ENCODE measurements at regions not wholly inside any gene's neighbourhood (a gene's known extent, or its start where the extent isn't known, plus 50 kb on each side); places are given as distances from the start of the nearest gene placed in this dataset.
"Not testable (repeated sequence)": the region's sequence is repeated elsewhere in the genome, so short reads cannot be mapped to it uniquely, and the experiment has no call there.

- DNase-seq, result no peak
These were observed 159.6 kb upstream of the ADAMTSL1 start for GRCh38 chr9:18314316-18314715.

GRCh38 chr9:18317896-18318295 lies 156.1 kb upstream of the ADAMTSL1 start:
- DNase-seq, result no peak

DNA sequence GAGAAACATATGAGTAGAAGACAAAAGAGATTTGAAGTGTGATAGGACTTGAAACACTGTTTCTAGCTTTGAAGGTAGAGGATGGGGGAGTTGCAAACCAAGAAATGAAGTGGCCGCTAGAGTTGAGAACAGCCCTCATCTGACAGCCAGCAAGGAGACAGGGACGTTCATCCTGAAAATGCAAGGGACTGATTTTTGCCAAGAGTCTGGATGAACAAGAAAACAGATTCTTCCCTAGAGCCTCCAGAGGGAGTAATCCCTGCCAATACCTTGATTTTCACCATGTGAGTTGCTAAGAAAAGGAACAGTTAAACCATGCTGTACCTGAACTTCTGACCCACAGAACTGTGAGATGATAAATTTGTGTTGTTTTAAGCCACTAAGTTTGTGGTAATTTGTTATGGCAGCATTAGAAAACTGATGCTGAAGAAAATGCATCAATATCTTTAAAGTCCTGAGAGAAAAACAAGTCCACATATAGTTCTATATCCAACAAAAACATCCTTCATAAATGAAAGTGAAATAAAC lies 154.0 kb upstream of the ADAMTSL1 start:
- DNase-seq, result no peak

GRCh38 chr9:18324928-18325745 lies 148.8 kb upstream of the ADAMTSL1 start:
- no peak for DNase-seq

GRCh38 chr9:18325746-18326011 lies 148.3 kb upstream of the ADAMTSL1 start:
- not testable (repeated sequence) for DNase-seq

- no peak for DNase-seq
These were observed 146.8 kb upstream of the ADAMTSL1 start for GRCh38 chr9:18327121-18327520.

DNA sequence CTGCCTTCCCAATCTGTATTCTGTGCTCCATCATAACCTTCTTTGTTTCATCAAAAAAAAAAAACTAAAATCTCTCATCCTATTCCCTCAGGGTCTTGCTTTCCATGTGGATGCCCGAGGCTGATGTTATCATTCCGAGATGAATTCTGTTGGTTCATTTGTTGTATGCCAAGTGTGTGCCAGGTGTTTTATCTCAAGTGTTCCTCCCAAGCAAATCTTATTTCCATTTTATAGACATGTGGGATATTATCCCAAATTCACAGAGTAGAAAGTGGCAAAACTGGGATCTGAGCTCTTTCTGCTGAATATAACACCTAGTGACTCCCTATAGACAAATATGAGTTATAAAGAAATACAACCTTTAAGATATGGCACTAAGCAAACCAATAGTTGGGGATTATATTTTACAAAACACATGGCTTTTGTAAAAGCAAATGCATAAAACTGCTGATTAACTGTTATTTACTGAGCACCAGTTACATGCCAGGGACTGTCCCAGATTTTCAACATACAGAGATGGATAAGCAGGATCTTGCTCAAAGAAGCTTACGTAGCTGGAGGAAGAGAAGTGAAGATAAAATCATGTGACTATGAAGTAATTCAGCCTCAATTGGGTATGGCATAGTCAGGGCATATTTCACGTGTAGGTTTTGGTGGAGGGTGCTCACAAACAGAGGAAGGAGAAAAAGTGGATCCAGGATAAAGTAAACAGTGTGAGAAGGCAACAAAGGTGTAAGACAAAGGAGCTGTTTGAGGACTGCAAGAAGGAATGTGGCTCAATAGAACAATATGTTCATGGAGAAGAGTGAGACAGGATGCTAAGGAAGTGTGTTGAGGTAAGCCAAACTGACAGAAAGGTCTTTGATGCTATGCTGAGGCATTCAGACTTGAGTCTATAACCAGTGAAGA lies 143.3 kb upstream of the ADAMTSL1 start:
- no peak for DNase-seq

DNA sequence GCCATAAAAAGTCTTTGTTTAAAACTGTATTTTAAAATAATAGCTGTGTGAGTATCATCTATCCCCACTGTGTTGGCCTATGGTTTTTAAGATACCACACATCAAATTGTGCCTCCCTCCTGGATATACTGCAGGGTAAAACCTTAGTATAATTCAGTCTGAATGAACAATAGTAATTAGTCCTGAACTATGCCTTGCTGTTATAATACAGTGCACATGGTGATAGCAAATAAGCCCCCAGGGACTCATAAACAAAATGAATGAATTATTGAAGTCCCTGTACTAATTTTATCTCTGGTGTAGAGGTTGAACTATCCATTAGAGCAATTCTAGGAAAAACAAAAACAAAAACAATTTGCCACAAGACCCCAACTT lies 142.7 kb upstream of the ADAMTSL1 start:
- no peak for DNase-seq

GRCh38 chr9:18331808-18332209 lies 142.1 kb upstream of the ADAMTSL1 start:
- DNase-seq, result peak; percentile 8

DNA sequence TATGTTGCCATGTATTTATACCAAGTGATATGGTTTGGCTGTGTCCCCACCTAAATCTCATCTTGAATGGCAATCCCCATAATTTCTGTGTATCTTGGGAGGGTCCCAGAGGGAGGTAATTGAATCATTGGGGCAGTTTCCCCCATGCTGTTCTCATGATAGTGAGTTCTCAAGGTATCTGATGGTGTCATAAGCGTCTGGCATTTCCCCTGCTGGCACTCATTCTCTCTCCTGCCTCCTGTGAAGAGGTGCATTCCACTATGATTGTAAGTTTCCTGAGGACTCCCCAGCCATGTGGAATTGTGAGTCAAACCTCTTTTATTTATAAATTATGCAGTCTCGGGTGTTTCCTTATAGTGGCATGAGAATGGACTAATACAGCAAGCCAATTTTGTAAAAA lies 140.8 kb upstream of the ADAMTSL1 start:
- DNase-seq, result no peak

DNA sequence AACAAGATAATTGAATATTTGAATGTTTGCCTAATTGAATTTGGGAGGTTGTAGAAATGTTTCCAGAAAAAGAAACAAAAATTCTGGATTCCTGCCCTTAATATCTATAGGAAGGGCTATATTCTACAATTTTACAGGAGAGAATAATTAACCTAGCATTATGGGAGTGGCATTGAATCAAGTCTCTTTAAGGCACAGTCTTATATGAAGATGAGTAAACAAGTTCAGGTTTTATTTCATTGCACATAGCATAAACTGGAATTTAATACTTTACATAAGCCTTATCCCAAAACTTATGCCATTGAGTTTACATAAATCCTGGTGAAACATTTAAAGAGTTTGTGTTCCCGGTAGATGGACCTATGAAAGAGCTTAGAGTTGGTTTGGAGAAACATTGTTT lies 138.1 kb upstream of the ADAMTSL1 start:
- no peak for DNase-seq

- DNase-seq, result no peak
These were observed 135.9 kb upstream of the ADAMTSL1 start for GRCh38 chr9:18338042-18338441.

DNA sequence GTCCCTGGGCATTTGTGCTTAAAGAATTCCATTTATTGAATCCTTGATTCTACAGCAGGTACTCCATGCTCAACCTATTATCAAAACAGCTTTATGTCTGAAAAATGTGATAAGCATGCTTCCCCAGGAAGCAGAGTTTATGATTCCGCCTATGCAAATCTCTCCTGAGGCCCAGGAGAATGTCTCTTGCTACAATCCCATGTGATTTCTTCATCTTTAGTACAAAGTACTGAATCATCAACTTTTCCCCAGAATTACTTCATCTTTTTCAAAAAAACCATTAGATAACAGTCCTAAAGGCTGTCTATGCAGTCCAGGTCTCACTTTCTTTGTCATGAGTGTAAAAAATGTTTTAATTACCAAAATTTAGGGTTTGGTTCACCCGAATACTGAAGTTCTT lies 130.2 kb upstream of the ADAMTSL1 start:
- no peak for DNase-seq

- DNase-seq, result no peak
These were observed 127.2 kb upstream of the ADAMTSL1 start for GRCh38 chr9:18346745-18347144.

DNA sequence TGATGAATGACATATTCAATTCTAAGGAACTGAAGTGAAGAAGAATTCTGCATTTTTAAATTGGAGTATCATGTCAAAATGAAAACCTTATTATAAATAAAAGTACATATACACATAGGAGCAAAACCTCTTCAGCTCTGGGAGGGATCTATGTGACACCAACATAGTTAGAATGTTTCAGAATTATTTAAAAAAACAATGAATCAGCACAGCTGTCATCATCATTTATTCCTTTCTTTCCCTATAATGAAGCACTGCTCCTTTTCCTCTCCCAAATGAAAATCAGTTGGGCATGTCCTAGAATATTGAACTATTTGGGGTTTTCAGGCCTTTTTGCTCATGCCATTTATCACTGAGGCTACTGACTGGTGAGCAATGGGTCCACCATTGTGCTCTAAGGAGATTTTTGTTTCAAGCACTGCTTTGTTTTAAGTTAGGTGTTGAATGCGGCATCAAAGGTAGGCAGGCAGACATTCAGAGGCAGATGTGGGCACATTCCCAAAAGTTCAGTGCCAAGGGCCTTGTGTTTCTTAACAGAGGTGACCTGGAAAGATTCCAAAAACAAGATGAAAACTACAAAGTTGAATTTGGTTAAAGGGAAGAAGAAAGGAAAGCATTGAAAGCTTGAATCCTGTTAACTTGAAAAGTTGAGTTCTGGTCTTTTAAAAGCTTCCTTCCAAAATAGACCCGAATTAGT lies 126.4 kb upstream of the ADAMTSL1 start:
- DNase-seq, result no peak

DNA sequence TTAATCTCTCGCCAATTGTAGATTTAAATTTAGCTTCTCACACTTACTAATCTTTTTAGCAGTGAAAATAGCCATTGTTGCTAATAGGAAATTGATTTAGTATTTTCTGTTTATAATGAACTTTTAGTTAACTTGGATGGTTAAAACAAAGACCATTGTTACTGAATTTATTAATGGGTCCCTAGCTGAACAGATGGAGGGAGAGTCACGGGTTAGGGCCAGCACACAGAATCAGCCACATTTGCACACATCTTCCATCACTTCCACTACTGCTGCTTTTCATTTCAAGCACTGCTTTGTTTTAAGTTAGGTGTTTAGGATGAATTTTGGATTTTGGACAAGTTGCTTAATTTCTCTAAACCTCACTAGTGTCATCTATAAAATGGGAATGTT lies 125.9 kb upstream of the ADAMTSL1 start:
- no peak for DNase-seq

DNA sequence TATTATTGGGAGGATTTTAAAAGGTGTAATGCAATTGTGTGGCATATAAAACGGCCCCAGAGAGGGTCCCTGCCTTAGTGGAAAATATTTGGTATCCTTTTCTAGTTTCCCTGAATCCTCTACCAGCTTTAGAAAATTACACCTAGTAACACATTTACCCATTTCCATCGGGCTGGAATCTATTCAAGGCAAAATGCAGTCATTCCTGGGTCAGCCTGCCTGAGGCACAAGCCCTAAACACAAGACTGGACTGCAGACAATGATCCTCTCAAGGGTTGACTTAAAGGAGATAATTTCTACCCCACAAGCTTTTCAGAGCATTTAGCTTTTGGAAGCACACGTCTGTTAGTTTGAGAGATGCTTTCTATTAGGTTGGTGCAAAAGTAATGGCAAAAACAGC lies 124.4 kb upstream of the ADAMTSL1 start:
- no peak for DNase-seq

GRCh38 chr9:18350036-18350435 lies 123.9 kb upstream of the ADAMTSL1 start:
- no peak for DNase-seq

DNA sequence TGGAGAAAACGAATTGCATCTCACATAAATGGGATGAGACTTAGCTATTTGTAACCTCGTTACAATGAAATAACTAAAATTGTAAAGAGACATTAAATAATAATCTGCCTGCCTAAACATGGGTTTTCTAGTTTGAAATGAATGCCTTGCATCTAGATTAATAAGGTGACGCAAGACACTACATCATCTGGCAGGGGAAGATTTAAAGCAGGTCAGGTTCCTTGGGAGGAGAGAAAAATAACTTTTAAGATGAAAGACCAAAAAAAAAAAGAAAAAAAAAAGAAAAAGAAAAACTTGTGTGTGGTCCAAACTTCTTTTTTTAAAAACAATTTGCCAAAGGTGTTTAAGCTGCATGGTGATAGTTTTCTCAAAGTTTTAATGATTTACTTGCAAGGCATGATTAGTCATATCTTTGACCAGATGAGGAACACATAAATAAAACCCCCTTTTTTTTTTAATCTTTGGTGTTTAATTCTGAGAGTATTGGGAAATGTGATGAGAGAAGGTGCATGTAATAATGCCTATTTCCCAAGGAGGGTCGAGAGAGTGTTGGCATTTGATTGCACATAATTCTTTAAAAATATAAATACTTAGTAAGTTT lies 122.9 kb upstream of the ADAMTSL1 start:
- DNase-seq, result no peak

- no peak for DNase-seq
These were observed 121.2 kb upstream of the ADAMTSL1 start for GRCh38 chr9:18352711-18353110.

GRCh38 chr9:18353473-18353872 lies 120.5 kb upstream of the ADAMTSL1 start:
- no peak for DNase-seq

GRCh38 chr9:18357321-18357720 lies 116.6 kb upstream of the ADAMTSL1 start:
- no peak for DNase-seq

DNA sequence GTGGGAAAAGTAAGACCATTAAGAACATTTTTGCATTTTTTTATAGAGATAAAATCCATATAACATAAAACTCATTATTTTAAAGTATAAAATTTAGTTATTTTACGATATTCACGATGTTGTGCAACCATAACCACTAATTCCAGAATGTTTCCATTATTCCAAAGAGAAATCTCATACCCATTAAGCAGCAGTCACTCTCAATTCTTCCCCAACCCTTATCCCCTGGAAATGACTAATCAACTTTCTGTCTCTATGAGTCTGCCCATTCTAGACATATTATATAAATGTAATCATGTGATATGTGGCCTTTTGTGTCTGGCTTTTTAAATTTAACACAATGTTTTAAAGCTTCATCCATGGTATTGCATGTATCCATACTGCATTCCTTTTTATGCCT lies 115.6 kb upstream of the ADAMTSL1 start:
- no peak for DNase-seq
